ENCODE measurements at regions not wholly inside any gene's neighbourhood (a gene's known extent, or its start where the extent isn't known, plus 50 kb on each side); places are given as distances from the start of the nearest gene placed in this dataset.
"Not testable (repeated sequence)": the region's sequence is repeated elsewhere in the genome, so short reads cannot be mapped to it uniquely, and the experiment has no call there.

DNA sequence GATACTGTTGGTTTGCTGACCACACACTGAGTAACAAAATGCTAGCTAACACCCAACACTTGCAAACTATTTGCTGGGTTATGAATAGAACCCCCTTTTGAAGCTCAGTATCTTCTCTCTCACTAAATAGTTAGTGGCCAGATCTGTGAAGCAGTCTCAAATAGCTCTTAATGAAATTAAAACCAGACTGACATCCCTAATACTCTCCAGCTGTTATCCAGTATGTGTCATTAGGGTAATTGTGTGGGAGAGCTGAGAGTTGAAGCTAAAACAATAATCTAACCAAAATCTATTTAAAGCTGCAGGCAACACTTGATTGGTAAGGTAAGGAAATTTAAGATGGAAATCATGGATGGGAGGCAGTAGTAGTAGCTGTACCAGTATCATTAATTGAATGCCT, 110.4 kb upstream of the RORA start:
- no peaks in the 10 kb centered on the region for H3K36me3 ChIP-seq
- TF ChIP-seq, protein P1, sequence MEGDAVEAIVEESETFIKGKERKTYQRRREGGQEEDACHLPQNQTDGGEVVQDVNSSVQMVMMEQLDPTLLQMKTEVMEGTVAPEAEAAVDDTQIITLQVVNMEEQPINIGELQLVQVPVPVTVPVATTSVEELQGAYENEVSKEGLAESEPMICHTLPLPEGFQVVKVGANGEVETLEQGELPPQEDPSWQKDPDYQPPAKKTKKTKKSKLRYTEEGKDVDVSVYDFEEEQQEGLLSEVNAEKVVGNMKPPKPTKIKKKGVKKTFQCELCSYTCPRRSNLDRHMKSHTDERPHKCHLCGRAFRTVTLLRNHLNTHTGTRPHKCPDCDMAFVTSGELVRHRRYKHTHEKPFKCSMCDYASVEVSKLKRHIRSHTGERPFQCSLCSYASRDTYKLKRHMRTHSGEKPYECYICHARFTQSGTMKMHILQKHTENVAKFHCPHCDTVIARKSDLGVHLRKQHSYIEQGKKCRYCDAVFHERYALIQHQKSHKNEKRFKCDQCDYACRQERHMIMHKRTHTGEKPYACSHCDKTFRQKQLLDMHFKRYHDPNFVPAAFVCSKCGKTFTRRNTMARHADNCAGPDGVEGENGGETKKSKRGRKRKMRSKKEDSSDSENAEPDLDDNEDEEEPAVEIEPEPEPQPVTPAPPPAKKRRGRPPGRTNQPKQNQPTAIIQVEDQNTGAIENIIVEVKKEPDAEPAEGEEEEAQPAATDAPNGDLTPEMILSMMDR (IDR thresholded peaks at IDR 0.05) = no peak
- TF ChIP-seq POLR2AphosphoS5 (IDR thresholded peaks at IDR 0.05) = no peak
- TF ChIP-seq POLR2A (IDR thresholded peaks at IDR 0.05) = no peak
- TF ChIP-seq EP300 (IDR thresholded peaks at IDR 0.05; ENCODE audit: low read depth) = no peak
- H3K27ac ChIP-seq = no peak overlapping the region
- intact Hi-C loops (cut with DNase I; ENCODE audit: low total_unique reads) (no loop called here), in situ Hi-C loops (cut with MboI; ENCODE audit: low pct_ligation_motif_present in 1 of 4, low pct_unique_long_range_greater_than_20kb in 1 of 4, low sequenced_read_pairs in 3 of 4) (no loop called here)
- H3K4me1 ChIP-seq = no peaks in the 10 kb centered on the region
- DNase-seq = no peak
- H3K9me3 ChIP-seq = no peaks in the 10 kb centered on the region
- H3K27me3 ChIP-seq = no peaks in the 10 kb centered on the region
- no peak overlapping the region for H3K4me3 ChIP-seq

DNA sequence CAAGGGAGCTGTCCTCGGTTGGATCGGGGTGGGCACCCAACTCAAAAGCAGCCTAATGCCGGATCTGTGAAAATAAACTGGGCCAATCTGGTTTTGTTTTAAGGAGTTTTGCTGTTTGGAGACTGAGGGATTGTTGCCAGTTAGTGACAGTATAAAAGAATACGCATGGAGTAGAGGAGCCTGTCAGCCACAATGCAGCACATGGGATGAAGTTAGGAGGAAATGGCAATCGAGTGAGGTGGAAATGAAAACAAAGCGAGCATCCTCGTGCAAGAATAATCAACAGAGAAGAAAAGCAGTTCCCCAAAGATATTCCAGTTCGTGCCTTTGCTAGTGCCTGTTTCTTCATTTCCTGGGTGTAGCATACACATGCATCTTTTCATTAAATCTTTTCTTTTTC, 108.4 kb upstream of the RORA start:
- no peak for TF ChIP-seq POLR2AphosphoS5 (IDR thresholded peaks at IDR 0.05)
- no peak for TF ChIP-seq EP300 (IDR thresholded peaks at IDR 0.05; ENCODE audit: low read depth)
- TF ChIP-seq, protein P1 (IDR thresholded peaks at IDR 0.05) = no peak
- no peak for TF ChIP-seq POLR2A (IDR thresholded peaks at IDR 0.05)
- H3K9me3 ChIP-seq = no peaks in the 10 kb centered on the region
- H3K36me3 ChIP-seq = no peaks in the 10 kb centered on the region
- H3K4me1 ChIP-seq = no peaks in the 10 kb centered on the region
- H3K4me3 ChIP-seq = no peak overlapping the region
- 75 to 79% methylated on average over 8 of the region's 8 CpGs for WGBS, 2 donors (ENCODE audit: low coverage in 1 of 2)
- no peaks in the 10 kb centered on the region for H3K27me3 ChIP-seq
- intact Hi-C loops (cut with DNase I; ENCODE audit: low total_unique reads) (no loop called here), in situ Hi-C loops (cut with MboI; ENCODE audit: low pct_ligation_motif_present in 1 of 4, low pct_unique_long_range_greater_than_20kb in 1 of 4, low sequenced_read_pairs in 3 of 4) (no loop called here)
- no peak overlapping the region for H3K27ac ChIP-seq
- no peak for DNase-seq

DNA sequence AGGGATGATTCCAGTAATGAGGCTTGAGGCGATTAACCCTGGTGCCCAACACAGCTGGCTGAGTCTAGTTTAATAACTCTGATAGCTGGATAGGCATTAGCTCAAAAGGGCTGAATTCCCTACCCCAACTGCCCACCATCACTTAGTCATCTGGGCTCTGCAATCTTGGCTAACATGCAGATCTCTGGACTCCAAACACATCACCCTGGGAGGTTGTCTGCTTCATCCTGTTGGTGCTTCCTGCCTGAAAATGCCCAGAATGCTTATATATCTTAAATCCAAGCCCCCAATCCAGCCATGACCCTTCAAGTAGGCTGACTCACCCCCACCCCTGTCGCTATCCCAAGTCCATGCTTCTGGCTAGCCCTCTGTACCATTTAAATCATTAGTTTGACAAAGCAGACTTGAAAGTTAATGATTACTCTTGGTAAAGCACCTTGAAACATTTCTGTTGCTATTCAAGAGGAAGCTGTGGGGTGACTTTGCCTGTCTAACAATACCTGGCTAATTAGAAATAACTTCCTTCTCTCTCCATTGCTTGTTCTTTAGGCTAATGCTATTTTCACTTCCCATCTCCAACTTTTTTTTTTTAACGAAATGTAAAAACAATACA, 107.0 kb upstream of the RORA start:
- intact Hi-C loops (cut with DNase I; ENCODE audit: low total_unique reads) (no loop called here), in situ Hi-C loops (cut with MboI; ENCODE audit: low pct_ligation_motif_present in 1 of 4, low pct_unique_long_range_greater_than_20kb in 1 of 4, low sequenced_read_pairs in 3 of 4) (no loop called here)
- TF ChIP-seq EP300 (IDR thresholded peaks at IDR 0.05; ENCODE audit: low read depth) (no peak), POLR2A (IDR thresholded peaks at IDR 0.05) (no peak), POLR2AphosphoS5 (IDR thresholded peaks at IDR 0.05) (no peak)
- no peaks in the 10 kb centered on the region for H3K9me3 ChIP-seq
- no peak for DNase-seq
- no peaks in the 10 kb centered on the region for H3K36me3 ChIP-seq
- H3K27ac ChIP-seq = no peak overlapping the region
- H3K4me1 ChIP-seq = no peaks in the 10 kb centered on the region
- 63 to 71% methylated on average over 2 to 3 of the region's 3 CpGs for WGBS, 2 donors (ENCODE audit: low coverage in 1 of 2)
- no peaks in the 10 kb centered on the region for H3K27me3 ChIP-seq
- no peak overlapping the region for H3K4me3 ChIP-seq

DNA sequence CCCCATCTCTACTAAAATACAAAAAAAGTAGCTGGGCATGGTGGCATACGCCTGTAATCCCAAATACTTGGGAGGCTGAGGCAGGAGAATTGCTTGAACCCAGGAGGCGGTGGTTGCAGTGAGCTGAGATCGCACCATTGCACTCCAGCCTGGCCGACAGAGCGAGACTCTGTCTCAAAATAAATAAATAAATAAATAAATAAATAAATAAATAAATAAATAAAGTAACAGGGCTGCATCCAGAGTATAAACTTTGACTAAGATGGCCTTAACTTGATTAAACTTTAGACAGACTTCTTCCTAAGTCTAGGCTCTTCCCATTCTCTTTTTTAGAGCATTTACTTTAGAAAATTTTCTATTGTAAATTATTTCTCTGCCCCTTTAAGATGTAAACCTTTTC, 105.6 kb upstream of the RORA start:
- DNase-seq; intact Hi-C loops (cut with DNase I; ENCODE audit: low total_unique reads); H3K27ac ChIP-seq; in situ Hi-C loops (cut with MboI; ENCODE audit: low pct_ligation_motif_present in 1 of 4, low pct_unique_long_range_greater_than_20kb in 1 of 4, low sequenced_read_pairs in 3 of 4); H3K36me3 ChIP-seq; H3K4me1 ChIP-seq; H3K27me3 ChIP-seq; H3K9me3 ChIP-seq; H3K4me3 ChIP-seq: not testable (repeated sequence)
- WGBS, 2 donors (ENCODE audit: low coverage in 1 of 2) = 90% methylated on average over 5 of the region's 5 CpGs; no CpG with 5 or more reads in 1 of the 2 donors

DNA sequence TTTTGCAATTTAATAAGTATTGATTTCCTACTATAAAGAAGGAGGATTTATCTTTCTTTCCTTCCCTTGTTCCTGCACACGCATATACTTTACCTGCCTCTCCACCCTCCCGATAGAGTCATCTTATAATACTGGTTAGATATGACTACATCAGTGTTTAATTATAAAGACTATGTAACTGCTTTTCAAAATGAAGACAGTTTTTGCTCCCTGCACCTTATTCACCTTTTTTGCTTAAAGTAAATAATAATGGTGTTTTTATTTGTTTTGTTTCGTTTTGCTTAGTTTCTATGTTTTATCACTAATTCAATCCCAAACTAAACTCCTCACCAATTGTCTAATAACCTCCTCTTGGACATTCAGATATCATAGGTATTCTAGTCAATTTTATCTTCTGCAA, 101.9 kb upstream of the RORA start:
- H3K27ac ChIP-seq = no peak overlapping the region
- no peak overlapping the region for H3K4me3 ChIP-seq
- H3K4me1 ChIP-seq = no peaks in the 10 kb centered on the region
- in situ Hi-C loops (cut with MboI; ENCODE audit: low pct_ligation_motif_present in 1 of 4, low pct_unique_long_range_greater_than_20kb in 1 of 4, low sequenced_read_pairs in 3 of 4) (no loop called here), intact Hi-C loops (cut with DNase I; ENCODE audit: low total_unique reads) (no loop called here)
- TF ChIP-seq POLR2A (IDR thresholded peaks at IDR 0.05) (no peak), POLR2AphosphoS5 (IDR thresholded peaks at IDR 0.05) (no peak), EP300 (IDR thresholded peaks at IDR 0.05; ENCODE audit: low read depth) (no peak)
- TF ChIP-seq, protein P1 (IDR thresholded peaks at IDR 0.05) = no peak
- H3K36me3 ChIP-seq = no peaks in the 10 kb centered on the region
- DNase-seq = no peak
- 74 to 81% methylated on average over 3 of the region's 3 CpGs for WGBS, 2 donors (ENCODE audit: low coverage in 1 of 2)
- H3K27me3 ChIP-seq = no peaks in the 10 kb centered on the region
- H3K9me3 ChIP-seq = no peaks in the 10 kb centered on the region
